HEK293 (cell line): ENCODE measurements at regions not wholly inside any gene's neighbourhood (a gene's known extent, or its start where the extent isn't known, plus 50 kb on each side); places are given as distances from the start of the nearest gene placed in this dataset.
A peak's percentile ranks its signal among the peaks of the same experiment; 100 is the strongest.

Experiments
- CTCF ChIA-PET: fragments of 350-600 bp; formaldehyde crosslinking; extraction: SDS; loops from one replicate; lab custom pipeline; 2021; ENCODE audit warnings: antibody characterized with exemption; lab: Yijun Ruan, JAX
- POLR2A ChIA-PET: fragments of 300-600 bp; formaldehyde crosslinking; extraction: SDS; loops from one replicate; lab custom pipeline; 2020; ENCODE audit warnings: antibody characterized with exemption, inconsistent platforms; lab: Yijun Ruan, JAX
- H3K27ac ChIP-seq: fragments of 200-500 bp; sonication (Bioruptor generic); 2 replicates; pipeline ENCODE4 v1.5.1; 2014; ENCODE audit warnings: low read depth, low read length, control low read depth, inconsistent platforms; ENCODE audit errors: extremely low read depth
- H3K36me3 ChIP-seq, 2 experiments: fragments of 200-500 bp in 1 of 2; sonication (Bioruptor generic) in 1 of 2; 1 replicate in 1 of 2; 2 replicates in 1 of 2; pipeline ENCODE4 v1.5.1; 2014 to 2017; ENCODE audit warnings: inconsistent platforms in 2 of 2, low read length in 2 of 2; ENCODE audit not compliant: control insufficient read depth in 2 of 2, insufficient read depth in 1 of 2
- H3K4me1 ChIP-seq: fragments of 200-500 bp; sonication (Bioruptor generic); 2 replicates; pipeline ENCODE4 v1.5.1; 2014; ENCODE audit warnings: mild to moderate bottlenecking, low read length, inconsistent platforms; ENCODE audit not compliant: control insufficient read depth, insufficient read depth
- H3K4me3 ChIP-seq: 2 replicates; pipeline ENCODE4 v1.5.1; 2011; ENCODE audit warnings: low read depth, mild to moderate bottlenecking, control low read depth, low read length, moderate library complexity
- H3K9me3 ChIP-seq: fragments of 200-500 bp; sonication (Bioruptor generic); 2 replicates; pipeline ENCODE4 v1.5.1; 2014; ENCODE audit warnings: low read depth, low read length, inconsistent platforms; ENCODE audit not compliant: control insufficient read depth, insufficient read depth
- EGR2 ChIP-seq: fragments of 450-650 bp; formaldehyde crosslinking; IDR thresholded peaks from 2 replicates; pipeline ENCODE4 v1.5.1; 2016; ENCODE audit warnings: low read depth, missing biosample characterization, missing genetic modification characterization
- FEZF1 ChIP-seq: fragments of 450-650 bp; formaldehyde crosslinking; IDR thresholded peaks from 2 replicates; pipeline ENCODE4 v1.5.1; 2016; ENCODE audit warnings: missing biosample characterization, missing genetic modification characterization
- HOXA7 ChIP-seq: sonication (generic); formaldehyde crosslinking; IDR thresholded peaks from 2 replicates; pipeline ENCODE4 v1.8.1; 2022; ENCODE audit warnings: missing genetic modification reagents, borderline replicate concordance
- KLF9 ChIP-seq: fragments of 450-650 bp; formaldehyde crosslinking; IDR thresholded peaks from 2 replicates; pipeline ENCODE4 v1.5.1; 2016; ENCODE audit warnings: missing biosample characterization, missing genetic modification characterization, low read depth
- PRDM1 ChIP-seq: fragments of 450-650 bp; formaldehyde crosslinking; IDR thresholded peaks from 2 replicates; pipeline ENCODE4; 2016; ENCODE audit warnings: missing biosample characterization, missing genetic modification characterization
- SETDB1 ChIP-seq: IDR thresholded peaks from one replicate; pipeline ENCODE4 v1.6.1; 2017; ENCODE audit warnings: mild to moderate bottlenecking, low read length, moderate library complexity, mixed read lengths; ENCODE audit not compliant: insufficient read length
- TCF7L2 ChIP-seq: IDR thresholded peaks from 2 replicates; pipeline ENCODE4 v1.6.1; 2011; ENCODE audit warnings: low read depth, mild to moderate bottlenecking, inconsistent platforms, low read length, moderate library complexity, borderline replicate concordance
- ZNF133 ChIP-seq: fragments of 450-650 bp; formaldehyde crosslinking; IDR thresholded peaks from 2 replicates; pipeline ENCODE4 v1.5.1; 2016; ENCODE audit warnings: missing biosample characterization, missing genetic modification characterization
- ZNF157 ChIP-seq: fragments of 450-650 bp; formaldehyde crosslinking; IDR thresholded peaks from 2 replicates; pipeline ENCODE4 v1.5.1; 2016; ENCODE audit warnings: missing biosample characterization, missing genetic modification characterization
- ZNF169 ChIP-seq: fragments of 450-650 bp; formaldehyde crosslinking; IDR thresholded peaks from 2 replicates; pipeline ENCODE4 v1.5.1; 2016; ENCODE audit warnings: missing biosample characterization, missing genetic modification characterization
- ZNF302 ChIP-seq: fragments of 450-650 bp; formaldehyde crosslinking; IDR thresholded peaks from 2 replicates; pipeline ENCODE4 v1.5.1; 2016; ENCODE audit warnings: missing biosample characterization, missing genetic modification characterization, low read depth
- ZNF311 ChIP-seq: fragments of 450-650 bp; formaldehyde crosslinking; IDR thresholded peaks from 2 replicates; pipeline ENCODE4 v1.5.1; 2017; ENCODE audit warnings: missing biosample characterization, missing genetic modification characterization, borderline replicate concordance
- ZNF433 ChIP-seq: fragments of 450-650 bp; formaldehyde crosslinking; IDR thresholded peaks from 2 replicates; pipeline ENCODE4 v1.5.1; 2016; ENCODE audit warnings: missing biosample characterization, missing genetic modification characterization, low read depth
- ZNF521 ChIP-seq: fragments of 450-650 bp; formaldehyde crosslinking; IDR thresholded peaks from 2 replicates; pipeline ENCODE4 v1.5.1; 2017; ENCODE audit warnings: missing biosample characterization, mild to moderate bottlenecking, missing genetic modification characterization
- ZNF530 ChIP-seq: fragments of 450-650 bp; formaldehyde crosslinking; IDR thresholded peaks from 2 replicates; pipeline ENCODE4 v1.5.1; 2016; ENCODE audit warnings: low read depth, missing biosample characterization, missing genetic modification characterization
- ZNF600 ChIP-seq: fragments of 450-650 bp; formaldehyde crosslinking; IDR thresholded peaks from 2 replicates; pipeline ENCODE4 v1.5.1; 2016; ENCODE audit warnings: missing biosample characterization, missing genetic modification characterization
- ZNF701 ChIP-seq: fragments of 450-650 bp; formaldehyde crosslinking; IDR thresholded peaks from 2 replicates; pipeline ENCODE4 v1.5.1; 2016; ENCODE audit warnings: missing biosample characterization, missing genetic modification characterization
- TF ChIP-seq, protein P1 (sequence below): fragments of 450-650 bp; formaldehyde crosslinking; IDR thresholded peaks from 2 replicates; pipeline ENCODE4 v1.5.1; 2016; ENCODE audit warnings: missing biosample characterization, missing genetic modification characterization
- TF ChIP-seq, protein P2 (sequence below): fragments of 450-650 bp; formaldehyde crosslinking; IDR thresholded peaks from 2 replicates; pipeline ENCODE4 v1.5.1; 2017; ENCODE audit warnings: missing biosample characterization, missing genetic modification characterization
- TF ChIP-seq, protein P3 (sequence below): fragments of 450-650 bp; formaldehyde crosslinking; IDR thresholded peaks from 2 replicates; pipeline ENCODE4 v1.5.1; 2017; ENCODE audit warnings: missing biosample characterization, missing genetic modification characterization
- TF ChIP-seq, protein P4 (sequence below): fragments of 450-650 bp; formaldehyde crosslinking; IDR thresholded peaks from 2 replicates; pipeline ENCODE4 v1.5.1; 2016; ENCODE audit warnings: missing biosample characterization, missing genetic modification characterization

DNA sequence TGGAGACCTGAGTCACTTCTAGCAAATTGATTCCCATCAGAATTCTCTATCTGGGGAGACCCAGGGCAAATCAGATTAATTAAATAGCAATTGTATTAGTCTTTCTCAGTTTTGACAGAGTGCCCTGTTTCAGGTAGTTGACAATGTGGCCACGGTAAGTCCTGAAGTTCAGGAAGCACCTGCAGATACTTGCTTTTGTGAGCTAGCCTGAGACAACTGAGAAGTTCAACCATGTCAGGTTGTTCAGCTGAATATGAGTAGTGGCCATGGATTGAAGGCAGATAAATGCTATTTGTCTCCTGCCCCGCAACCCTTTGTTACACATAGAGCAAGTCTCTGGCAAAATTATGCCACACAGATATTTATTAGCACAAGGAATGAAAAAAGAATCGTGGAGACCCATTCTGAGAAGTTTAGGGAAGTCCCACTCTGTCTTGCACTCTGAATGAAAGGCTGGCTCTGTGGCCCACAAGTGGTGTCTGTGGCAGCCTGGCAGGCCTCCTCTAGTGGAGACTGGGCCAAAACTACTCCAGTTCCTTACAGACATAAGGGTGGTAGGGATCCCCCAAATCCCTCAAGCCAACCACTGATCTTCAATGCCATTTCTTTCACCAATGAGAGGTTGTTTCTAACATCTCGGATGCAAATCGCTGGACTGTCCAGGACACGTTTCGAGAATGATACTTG lies 61.3 kb downstream of the POU3F3 start:
- H3K4me3 ChIP-seq: no peak overlapping the region
- H3K36me3 ChIP-seq: no peaks in the 10 kb centered on the region
- TF ChIP-seq ZNF311 (tag by site-specific recombination) (no peak), ZNF600 (tag by site-specific recombination) (no peak), ZNF169 (tag by site-specific recombination) (no peak), ZNF530 (tag by site-specific recombination) (no peak), ZNF433 (tag by site-specific recombination) (no peak), ZNF133 (tag by site-specific recombination) (no peak), ZNF302 (tag by site-specific recombination) (no peak), TCF7L2 (no peak), KLF9 (no peak), ZNF157 (tag by site-specific recombination) (no peak), EGR2 (tag by site-specific recombination) (no peak), ZNF521 (no peak), PRDM1 (tag by site-specific recombination) (no peak), HOXA7 (no peak)
- TF ChIP-seq, protein P1, sequence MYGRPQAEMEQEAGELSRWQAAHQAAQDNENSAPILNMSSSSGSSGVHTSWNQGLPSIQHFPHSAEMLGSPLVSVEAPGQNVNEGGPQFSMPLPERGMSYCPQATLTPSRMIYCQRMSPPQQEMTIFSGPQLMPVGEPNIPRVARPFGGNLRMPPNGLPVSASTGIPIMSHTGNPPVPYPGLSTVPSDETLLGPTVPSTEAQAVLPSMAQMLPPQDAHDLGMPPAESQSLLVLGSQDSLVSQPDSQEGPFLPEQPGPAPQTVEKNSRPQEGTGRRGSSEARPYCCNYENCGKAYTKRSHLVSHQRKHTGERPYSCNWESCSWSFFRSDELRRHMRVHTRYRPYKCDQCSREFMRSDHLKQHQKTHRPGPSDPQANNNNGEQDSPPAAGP: no peak
- TF ChIP-seq, protein P2, sequence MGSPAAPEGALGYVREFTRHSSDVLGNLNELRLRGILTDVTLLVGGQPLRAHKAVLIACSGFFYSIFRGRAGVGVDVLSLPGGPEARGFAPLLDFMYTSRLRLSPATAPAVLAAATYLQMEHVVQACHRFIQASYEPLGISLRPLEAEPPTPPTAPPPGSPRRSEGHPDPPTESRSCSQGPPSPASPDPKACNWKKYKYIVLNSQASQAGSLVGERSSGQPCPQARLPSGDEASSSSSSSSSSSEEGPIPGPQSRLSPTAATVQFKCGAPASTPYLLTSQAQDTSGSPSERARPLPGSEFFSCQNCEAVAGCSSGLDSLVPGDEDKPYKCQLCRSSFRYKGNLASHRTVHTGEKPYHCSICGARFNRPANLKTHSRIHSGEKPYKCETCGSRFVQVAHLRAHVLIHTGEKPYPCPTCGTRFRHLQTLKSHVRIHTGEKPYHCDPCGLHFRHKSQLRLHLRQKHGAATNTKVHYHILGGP: no peak
- TF ChIP-seq, protein P3, sequence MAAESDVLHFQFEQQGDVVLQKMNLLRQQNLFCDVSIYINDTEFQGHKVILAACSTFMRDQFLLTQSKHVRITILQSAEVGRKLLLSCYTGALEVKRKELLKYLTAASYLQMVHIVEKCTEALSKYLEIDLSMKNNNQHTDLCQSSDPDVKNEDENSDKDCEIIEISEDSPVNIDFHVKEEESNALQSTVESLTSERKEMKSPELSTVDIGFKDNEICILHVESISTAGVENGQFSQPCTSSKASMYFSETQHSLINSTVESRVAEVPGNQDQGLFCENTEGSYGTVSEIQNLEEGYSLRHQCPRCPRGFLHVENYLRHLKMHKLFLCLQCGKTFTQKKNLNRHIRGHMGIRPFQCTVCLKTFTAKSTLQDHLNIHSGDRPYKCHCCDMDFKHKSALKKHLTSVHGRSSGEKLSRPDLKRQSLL (tag by site-specific recombination): no peak
- TF ChIP-seq, protein P4, sequence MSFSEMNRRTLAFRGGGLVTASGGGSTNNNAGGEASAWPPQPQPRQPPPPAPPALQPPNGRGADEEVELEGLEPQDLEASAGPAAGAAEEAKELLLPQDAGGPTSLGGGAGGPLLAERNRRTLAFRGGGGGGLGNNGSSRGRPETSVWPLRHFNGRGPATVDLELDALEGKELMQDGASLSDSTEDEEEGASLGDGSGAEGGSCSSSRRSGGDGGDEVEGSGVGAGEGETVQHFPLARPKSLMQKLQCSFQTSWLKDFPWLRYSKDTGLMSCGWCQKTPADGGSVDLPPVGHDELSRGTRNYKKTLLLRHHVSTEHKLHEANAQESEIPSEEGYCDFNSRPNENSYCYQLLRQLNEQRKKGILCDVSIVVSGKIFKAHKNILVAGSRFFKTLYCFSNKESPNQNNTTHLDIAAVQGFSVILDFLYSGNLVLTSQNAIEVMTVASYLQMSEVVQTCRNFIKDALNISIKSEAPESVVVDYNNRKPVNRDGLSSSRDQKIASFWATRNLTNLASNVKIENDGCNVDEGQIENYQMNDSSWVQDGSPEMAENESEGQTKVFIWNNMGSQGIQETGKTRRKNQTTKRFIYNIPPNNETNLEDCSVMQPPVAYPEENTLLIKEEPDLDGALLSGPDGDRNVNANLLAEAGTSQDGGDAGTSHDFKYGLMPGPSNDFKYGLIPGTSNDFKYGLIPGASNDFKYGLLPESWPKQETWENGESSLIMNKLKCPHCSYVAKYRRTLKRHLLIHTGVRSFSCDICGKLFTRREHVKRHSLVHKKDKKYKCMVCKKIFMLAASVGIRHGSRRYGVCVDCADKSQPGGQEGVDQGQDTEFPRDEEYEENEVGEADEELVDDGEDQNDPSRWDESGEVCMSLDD (tag by site-specific recombination): no peak
- TF ChIP-seq, all 188 proteins: peak for 0
- no peaks in the 10 kb centered on the region for H3K4me1 ChIP-seq
- CTCF ChIA-PET: interaction anchor here (0.6 kb wide), 1 partner anchor 201 kb away, joined by 3 read pairs; no protein-coding TSS in a partner anchor
- POLR2A ChIA-PET: no interaction called here
- H3K9me3 ChIP-seq: no peaks in the 10 kb centered on the region
- no peak overlapping the region for H3K27ac ChIP-seq

DNA sequence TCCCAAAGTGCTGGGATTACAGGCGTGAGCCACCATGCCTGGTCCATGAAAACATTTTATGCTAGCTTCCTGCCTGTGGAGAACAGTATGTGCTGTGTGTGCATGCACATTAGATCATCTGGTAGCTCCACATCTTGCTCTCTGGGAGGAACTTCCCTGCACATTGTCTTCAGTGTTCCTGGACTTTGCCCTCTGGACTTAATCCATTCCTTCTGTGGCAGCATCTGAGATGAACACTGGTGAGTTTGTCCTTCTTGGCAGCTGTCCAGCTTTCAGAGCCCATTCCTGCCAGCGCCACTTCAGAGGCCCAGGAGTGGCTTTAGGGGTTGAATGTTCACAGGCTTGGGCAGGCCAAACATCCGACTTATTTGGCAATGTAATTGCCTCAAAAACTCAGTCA lies 65.2 kb downstream of the POU3F3 start:
- no peaks in the 10 kb centered on the region for H3K36me3 ChIP-seq
- ChIA-PET CTCF (interaction anchor here (0.6 to 1.0 kb wide), 4 partner anchors 25 to 959 kb away, joined by 3 to 4 read pairs (median 3); no protein-coding TSS in a partner anchor), POLR2A (no interaction called here)
- H3K4me1 ChIP-seq: no peaks in the 10 kb centered on the region
- H3K9me3 ChIP-seq: peaks cover 2% of the 10 kb centered on the region; the same call in 1 of the 2 replicates
- H3K4me3 ChIP-seq: no peak overlapping the region
- no peak for TF ChIP-seq ZNF701 (tag by site-specific recombination)
- peak; percentile 15 for TF ChIP-seq SETDB1
- 0 out of 2 replicates have a peak, but pooled peaks have one; percentile 21 for TF ChIP-seq FEZF1
- H3K27ac ChIP-seq: no peak overlapping the region
